ENCODE measurements at regions not wholly inside any gene's neighbourhood (a gene's known extent, or its start where the extent isn't known, plus 50 kb on each side); places are given as distances from the start of the nearest gene placed in this dataset.

- no peak for TF ChIP-seq MXI1 (IDR thresholded peaks at IDR 0.05; ENCODE audit: borderline replicate concordance, low read depth, low read length)
- no peak for TF ChIP-seq CEBPB (IDR thresholded peaks at IDR 0.05; ENCODE audit: low read depth, low read length)
- no peak for TF ChIP-seq CTCF (conservative IDR thresholded peaks at IDR 0.05; ENCODE audit: low read depth, low read length)
Observed at GRCh38 chr22:48179571-48180546, 1417.4 kb downstream of the TBC1D22A start.

Measured in IMR-90 (cell line).